Thyroid gland (tissue), 4 donors: ENCODE measurements at regions not wholly inside any gene's neighbourhood (a gene's known extent, or its start where the extent isn't known, plus 50 kb on each side); places are given as distances from the start of the nearest gene placed in this dataset.
"Not testable (repeated sequence)": the region's sequence is repeated elsewhere in the genome, so short reads cannot be mapped to it uniquely, and the experiment has no call there.

Source experiments
- DNase-seq, 2 donors: peaks; one replicate each; pipeline ENCODE4 v3.0.0-alpha.2; 2019
- H3K27ac ChIP-seq, 3 donors: fragments of 200-600 bp; sonication (generic); 1 replicate in 2 of 3; 2 replicates in 1 of 3; pipeline ENCODE4 v1.5.1; 2016 to 2019; ENCODE audit warnings: mild to moderate bottlenecking in 1 of 3, moderate library complexity in 1 of 3
- H3K27me3 ChIP-seq: fragments of 200-600 bp; sonication (generic); one replicate; pipeline ENCODE4 v1.5.1; 2019
- H3K36me3 ChIP-seq, 2 donors: fragments of 200-600 bp; sonication (generic); one replicate each; pipeline ENCODE4 v1.5.1; 2016 to 2019
- H3K4me1 ChIP-seq, 2 donors: fragments of 200-600 bp; sonication (generic); one replicate each; pipeline ENCODE4 v1.5.1; 2017 to 2019
- H3K4me3 ChIP-seq, 3 donors: fragments of 200-600 bp; sonication (generic); replicated peaks in 1 of 3; 1 replicate in 2 of 3; 2 replicates in 1 of 3; pipeline ENCODE4 v1.5.1; 2016; ENCODE audit warnings: mild to moderate bottlenecking in 1 of 3
- H3K9me3 ChIP-seq: fragments of 200-600 bp; sonication (generic); one replicate; pipeline ENCODE4 v1.5.1; 2017
- WGBS, 2 donors: methylation state at CpG; one replicate each; pipeline ENCODE4 v1.1.5; 2017; 5-methylcytosine and 5-hydroxymethylcytosine counted together
- intact Hi-C: fragments of 100-400 bp; cut with DNase I; formaldehyde crosslinking; loops from one replicate; pipeline ENCODE4 v1.15.1; 2023

DNA sequence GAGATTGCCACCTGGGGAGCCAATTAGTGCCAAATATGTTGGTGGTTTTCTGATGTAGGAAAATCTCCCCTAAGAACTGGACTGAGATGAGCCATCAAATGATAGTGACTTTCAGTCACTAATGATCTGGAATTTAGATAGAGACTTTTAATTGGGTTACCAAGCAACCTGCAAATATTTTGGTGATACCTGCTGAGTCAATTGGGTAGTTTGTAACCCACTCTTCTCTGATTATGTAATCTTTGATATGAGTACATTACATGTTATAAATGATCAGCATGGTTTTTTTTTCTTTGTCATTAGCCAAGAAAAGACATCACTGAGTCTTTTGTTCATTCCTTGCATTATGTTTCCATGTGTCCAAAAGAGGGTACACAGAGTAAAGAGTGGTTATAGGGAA, 177.5 kb downstream of the SPDYE17 start:
- H3K4me3 ChIP-seq, H3K9me3 ChIP-seq, H3K36me3 ChIP-seq, DNase-seq, H3K27me3 ChIP-seq, intact Hi-C loops, H3K27ac ChIP-seq, H3K4me1 ChIP-seq: not testable (repeated sequence)

DNA sequence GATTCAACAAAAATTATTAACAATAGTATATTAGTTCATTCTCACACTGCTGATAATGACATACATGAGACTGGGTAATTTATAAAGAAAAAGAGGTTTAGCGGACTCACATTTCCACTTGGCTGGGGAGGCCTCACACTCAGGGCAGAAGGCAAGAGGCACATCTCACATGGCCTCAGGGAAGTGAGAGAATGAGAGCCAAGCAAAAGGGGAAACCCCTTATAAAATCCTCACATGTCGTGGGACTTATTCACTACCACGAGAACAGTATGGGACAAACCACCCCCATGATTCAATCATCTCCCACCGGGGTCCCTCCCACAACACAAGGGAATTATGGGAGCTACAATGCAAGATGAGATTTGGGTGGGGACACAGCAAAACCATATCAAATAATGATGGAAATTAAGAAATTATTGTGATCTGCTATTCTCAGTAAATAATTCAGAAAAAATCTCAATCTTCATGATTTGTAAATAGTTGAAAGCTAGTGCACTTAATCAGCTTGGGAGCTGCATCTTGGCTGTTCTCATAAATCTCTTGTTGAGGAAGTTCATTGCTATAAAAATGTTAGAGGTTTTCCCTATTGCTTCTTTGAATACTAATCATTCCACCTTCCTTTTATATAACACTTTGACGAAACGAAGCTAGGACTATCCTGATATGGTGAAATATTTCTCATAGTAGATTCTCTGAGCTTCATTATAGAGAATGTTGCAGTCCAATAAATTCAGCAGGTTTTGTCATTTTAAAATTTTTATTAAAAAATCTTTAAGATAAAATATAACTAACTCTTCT, 179.2 kb downstream of the SPDYE17 start:
- WGBS, 2 donors: 71 to 74% methylated on average over 6 of the region's 6 CpGs
- H3K36me3 ChIP-seq, DNase-seq, H3K27ac ChIP-seq, H3K27me3 ChIP-seq, H3K4me3 ChIP-seq, H3K4me1 ChIP-seq, intact Hi-C loops, H3K9me3 ChIP-seq: not testable (repeated sequence)

DNA sequence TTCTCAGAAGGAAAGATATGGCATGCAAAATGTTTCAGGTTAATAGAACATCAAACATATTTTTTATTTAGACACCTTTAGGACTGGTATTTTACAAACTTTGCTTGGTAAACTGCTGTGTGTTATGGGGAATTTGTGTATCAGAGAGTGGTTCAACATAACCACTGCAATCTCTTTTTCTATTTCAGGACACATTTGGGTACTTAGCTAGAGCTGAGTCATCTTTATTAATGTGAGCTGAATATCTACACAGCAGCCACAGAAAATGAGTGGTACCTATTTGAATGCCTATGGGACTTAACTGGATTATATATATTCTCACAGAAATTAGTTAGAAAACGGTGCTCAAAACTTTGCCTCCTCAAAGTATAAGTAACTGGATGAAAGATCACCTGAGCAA, 179.8 kb downstream of the SPDYE17 start:
- DNase-seq, intact Hi-C loops, H3K9me3 ChIP-seq, H3K27ac ChIP-seq, H3K36me3 ChIP-seq, H3K27me3 ChIP-seq, H3K4me3 ChIP-seq, H3K4me1 ChIP-seq: not testable (repeated sequence)
- 86 to 100% methylated on average over 1 of the region's 1 CpG for WGBS, 2 donors

DNA sequence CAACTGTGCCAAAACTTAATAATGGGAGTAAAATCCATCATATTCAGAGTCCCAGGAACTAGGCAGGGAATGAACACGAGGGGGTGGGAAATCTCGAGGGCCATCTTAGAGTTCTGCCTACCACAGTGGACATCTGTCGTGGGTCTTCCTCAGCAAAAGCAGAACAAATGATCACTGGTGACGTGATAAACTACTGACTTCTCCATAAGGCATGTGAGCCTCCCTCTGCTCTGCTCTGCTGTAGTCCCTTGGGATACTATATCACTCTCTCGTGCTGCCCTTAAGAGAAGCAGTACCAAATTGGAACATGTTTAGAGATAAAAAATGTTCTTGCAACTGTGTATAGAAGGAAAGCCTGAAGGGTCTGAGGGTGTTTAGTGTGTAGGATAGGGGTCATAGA, 180.5 kb downstream of the SPDYE17 start:
- H3K27me3 ChIP-seq, H3K36me3 ChIP-seq, DNase-seq, H3K4me3 ChIP-seq, H3K9me3 ChIP-seq, intact Hi-C loops, H3K4me1 ChIP-seq, H3K27ac ChIP-seq: not testable (repeated sequence)
- WGBS, 2 donors: 75 to 87% methylated on average over 1 to 3 of the region's 5 CpGs

DNA sequence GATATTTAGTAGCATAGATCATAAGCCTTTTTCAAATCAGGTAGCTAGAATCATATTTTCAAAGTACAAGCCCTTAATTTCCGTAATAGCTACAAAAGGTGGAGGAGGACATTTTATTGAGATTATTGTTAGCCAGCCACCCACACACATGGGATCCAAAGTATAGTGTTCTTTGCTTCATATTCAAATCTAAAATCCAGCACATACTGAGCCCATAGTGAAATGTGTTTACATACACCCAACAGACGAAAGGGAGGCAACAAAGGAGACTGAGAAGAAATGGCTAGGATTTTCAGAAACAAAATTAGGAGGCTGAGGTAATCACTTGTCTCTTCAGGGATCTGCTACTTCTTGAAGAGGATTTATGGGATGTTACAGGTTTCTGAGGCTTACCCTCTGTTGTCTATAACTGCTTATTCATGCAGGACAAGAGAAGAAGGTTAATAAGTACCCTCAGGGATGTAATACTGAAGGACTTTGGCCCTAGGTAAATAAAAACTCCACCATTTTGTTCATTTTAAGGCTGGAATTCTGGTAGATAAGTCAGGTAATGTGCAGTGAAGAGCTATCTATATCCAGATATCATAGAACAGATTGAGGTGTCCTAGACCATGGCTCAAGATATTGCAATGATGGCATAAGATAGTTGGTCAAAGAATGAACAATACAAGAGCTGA, 182.1 kb downstream of the SPDYE17 start:
- intact Hi-C loops, H3K36me3 ChIP-seq, H3K4me1 ChIP-seq, H3K27me3 ChIP-seq, H3K27ac ChIP-seq, DNase-seq, H3K9me3 ChIP-seq, H3K4me3 ChIP-seq: not testable (repeated sequence)
- 94 to 100% methylated on average over 2 of the region's 2 CpGs for WGBS, 2 donors

DNA sequence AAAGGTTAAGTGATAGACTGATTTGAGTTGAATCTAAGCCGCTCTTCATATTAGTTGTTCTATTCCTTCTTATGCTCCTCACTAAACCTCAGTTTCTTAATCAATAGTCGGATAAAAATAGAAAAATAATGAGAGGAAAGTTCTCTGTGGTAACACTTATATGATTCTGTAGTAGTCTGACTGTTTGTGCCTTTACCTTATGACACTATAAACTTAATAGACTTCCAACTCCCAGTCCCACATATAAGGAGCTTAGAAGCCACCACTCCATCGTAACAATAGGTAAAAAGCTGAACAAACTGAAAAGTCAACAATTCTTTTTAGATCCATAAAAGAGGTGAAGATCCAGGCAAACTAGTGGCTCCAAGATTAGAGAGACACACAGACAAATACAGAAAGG, 192.3 kb downstream of the SPDYE17 start:
- DNase-seq, H3K36me3 ChIP-seq, intact Hi-C loops, H3K4me3 ChIP-seq, H3K9me3 ChIP-seq, H3K4me1 ChIP-seq, H3K27me3 ChIP-seq, H3K27ac ChIP-seq: not testable (repeated sequence)
- 75 to 85% methylated on average over 3 of the region's 3 CpGs for WGBS, 2 donors

DNA sequence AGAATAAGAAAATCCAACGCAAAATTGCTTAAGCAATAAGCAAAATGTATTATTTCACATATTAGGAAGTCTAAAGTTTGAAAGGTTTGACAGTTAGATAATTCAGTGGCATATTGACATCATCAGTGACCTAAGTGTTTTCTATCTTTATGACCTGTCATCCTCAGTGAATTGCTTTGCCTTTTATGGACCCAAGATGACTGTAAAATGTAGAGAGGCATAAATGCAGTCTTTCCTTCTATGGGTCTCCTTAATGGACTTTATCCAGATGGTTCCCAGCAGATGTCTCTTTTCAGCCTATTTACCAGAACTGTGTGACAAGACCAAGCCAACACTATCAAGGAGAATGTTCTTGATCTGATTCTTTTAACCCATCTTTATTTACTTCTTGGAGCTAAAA, 192.9 kb downstream of the SPDYE17 start:
- DNase-seq, H3K27me3 ChIP-seq, H3K4me1 ChIP-seq, H3K4me3 ChIP-seq, H3K9me3 ChIP-seq, intact Hi-C loops, H3K27ac ChIP-seq, H3K36me3 ChIP-seq: not testable (repeated sequence)
- 86 to 96% methylated on average over 1 of the region's 1 CpG for WGBS, 2 donors

DNA sequence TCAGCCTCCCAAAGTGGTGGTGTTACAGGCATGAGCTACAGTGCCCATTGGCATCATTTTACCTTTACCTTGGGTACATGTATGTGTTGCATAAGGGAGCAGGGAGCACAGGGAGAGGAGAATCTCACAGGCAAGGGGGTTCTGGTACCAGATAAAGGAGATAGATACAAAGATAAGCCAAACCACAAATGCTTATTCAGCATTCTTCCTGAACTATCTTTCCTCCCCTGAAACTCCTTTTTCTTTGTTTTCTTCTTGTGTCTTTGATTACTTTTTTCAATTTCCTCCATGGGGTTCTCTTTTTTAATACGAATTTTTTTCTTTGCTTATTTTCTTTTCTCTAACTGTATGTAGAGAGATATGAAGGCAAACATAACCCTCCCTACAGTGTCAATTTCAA, 193.8 kb downstream of the SPDYE17 start:
- H3K9me3 ChIP-seq, intact Hi-C loops, H3K4me3 ChIP-seq, H3K27me3 ChIP-seq, H3K4me1 ChIP-seq, H3K36me3 ChIP-seq, H3K27ac ChIP-seq, DNase-seq: not testable (repeated sequence)
- 69 to 77% methylated on average over 1 of the region's 1 CpG for WGBS, 2 donors

DNA sequence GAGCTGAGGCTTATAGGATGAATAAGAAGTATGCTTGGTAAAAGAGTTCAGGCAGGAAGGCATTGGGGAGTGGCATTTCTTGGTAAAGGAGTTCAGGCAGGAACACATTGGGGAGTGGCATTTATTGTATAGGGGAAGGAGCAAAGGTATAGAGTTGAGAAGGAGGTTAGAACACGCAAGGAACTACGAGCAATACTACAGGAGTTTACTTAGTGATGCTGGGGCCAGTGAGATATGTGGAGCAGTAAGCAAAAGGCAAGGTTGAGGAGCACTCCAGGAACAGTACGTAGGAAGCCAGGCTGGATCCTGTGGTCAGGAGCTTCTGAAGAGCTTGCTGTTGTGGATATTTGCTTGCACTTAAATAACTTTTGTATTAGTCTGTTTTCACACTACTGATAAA, 202.2 kb upstream of the POMZP3 start:
- H3K27me3 ChIP-seq, H3K9me3 ChIP-seq, intact Hi-C loops, DNase-seq, H3K4me1 ChIP-seq, H3K4me3 ChIP-seq, H3K27ac ChIP-seq, H3K36me3 ChIP-seq: not testable (repeated sequence)
- 89 to 91% methylated on average over 3 of the region's 3 CpGs for WGBS, 2 donors

DNA sequence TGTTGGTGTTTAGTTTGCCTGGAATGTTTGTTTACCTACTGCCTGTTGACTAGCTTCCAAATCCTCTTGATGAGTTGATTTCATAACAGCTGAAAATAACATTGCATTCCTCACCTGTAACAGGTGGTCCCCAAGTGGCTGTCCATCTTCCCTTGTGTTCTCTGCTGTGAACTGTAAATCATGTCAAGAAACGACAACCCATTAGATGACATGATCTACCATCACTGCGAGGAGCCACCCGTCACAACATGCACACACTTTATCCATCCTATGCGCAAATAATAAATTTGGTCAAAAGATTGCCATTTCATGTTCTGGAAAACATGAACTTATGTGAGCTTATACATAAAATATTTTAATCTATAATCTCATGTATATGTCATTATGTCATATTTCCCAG, 199.1 kb upstream of the POMZP3 start:
- intact Hi-C loops, H3K4me1 ChIP-seq, H3K27ac ChIP-seq, DNase-seq, H3K27me3 ChIP-seq, H3K36me3 ChIP-seq, H3K4me3 ChIP-seq, H3K9me3 ChIP-seq: not testable (repeated sequence)
- WGBS, 2 donors: 84 to 91% methylated on average over 4 of the region's 4 CpGs

DNA sequence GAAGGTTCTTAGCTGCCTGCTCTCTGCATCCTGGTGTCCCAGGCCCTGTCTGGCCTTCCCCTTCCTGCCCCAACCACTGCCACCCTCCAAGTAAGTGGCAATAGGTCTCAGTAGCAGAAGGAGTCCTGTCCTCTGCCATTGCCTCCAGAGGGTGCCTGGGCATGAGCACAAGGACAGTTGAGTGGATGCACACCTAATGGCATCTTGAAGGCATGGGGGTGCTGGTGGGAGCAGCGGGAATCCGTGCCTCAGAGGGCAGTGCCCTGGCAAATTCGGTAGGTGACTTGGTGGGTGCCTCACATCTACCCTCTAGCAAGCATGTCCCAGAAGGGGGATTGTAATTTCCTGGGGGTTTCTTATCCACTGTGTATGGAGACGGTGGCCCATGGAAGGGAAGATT, 182.8 kb upstream of the POMZP3 start:
- H3K4me1 ChIP-seq, H3K27ac ChIP-seq, H3K36me3 ChIP-seq, H3K9me3 ChIP-seq, intact Hi-C loops, H3K4me3 ChIP-seq, H3K27me3 ChIP-seq, DNase-seq: not testable (repeated sequence)
- 88 to 100% methylated on average over 4 of the region's 4 CpGs for WGBS, 2 donors

DNA sequence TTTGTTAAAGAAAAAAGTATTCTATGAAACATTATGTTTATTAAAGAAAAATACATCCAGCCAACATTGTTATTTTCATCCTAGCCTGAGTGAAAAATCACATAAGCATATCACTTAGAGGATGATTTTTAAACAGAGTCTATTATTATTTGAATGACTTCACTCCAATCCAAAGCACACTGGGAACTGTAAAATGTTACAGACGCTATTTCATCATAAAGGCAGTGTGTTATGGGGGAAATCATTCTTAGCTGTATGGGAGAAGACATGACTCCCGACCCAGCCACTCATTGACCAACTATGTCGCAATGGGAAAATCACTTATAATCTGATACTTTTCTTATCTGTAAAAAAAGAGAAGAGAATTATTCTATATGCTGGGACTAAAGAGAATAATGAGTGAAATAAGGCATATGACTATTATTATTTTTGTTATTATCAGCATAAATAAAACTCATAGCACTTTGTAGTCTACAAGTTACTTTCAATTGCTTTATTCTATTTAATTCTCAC, 180.6 kb upstream of the POMZP3 start:
- DNase-seq, H3K36me3 ChIP-seq, H3K27ac ChIP-seq, H3K4me1 ChIP-seq, intact Hi-C loops, H3K9me3 ChIP-seq, H3K27me3 ChIP-seq, H3K4me3 ChIP-seq: not testable (repeated sequence)
- WGBS, 2 donors: 74 to 82% methylated on average over 3 of the region's 3 CpGs

DNA sequence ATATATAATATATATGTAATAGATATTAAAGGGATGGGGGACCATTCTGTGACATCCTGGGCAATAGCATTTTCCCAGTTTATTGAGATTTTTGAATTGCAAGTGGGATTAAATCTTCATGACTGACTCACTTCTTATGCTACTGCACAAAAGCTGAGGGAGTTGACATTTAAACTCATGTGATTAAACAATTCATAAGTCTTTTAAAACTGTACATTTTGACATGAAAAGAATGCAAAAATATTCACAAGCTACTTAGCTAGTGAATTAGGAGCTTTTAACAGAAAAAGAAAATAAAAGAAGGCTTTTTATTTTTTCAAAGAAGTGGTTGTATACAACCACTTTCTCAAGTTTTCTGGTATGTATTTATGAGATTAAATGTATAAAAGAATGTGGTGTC, 179.4 kb upstream of the POMZP3 start:
- H3K4me1 ChIP-seq, H3K36me3 ChIP-seq, H3K27ac ChIP-seq, H3K4me3 ChIP-seq, H3K9me3 ChIP-seq, DNase-seq, H3K27me3 ChIP-seq, intact Hi-C loops: not testable (repeated sequence)
